GM23248 (cell line): ENCODE measurements at regions not wholly inside any gene's neighbourhood (a gene's known extent, or its start where the extent isn't known, plus 50 kb on each side); places are given as distances from the start of the nearest gene placed in this dataset.

ENCODE experiments used
- DNase-seq: peaks from one replicate; pipeline ENCODE4 v3.0.0-alpha.2; 2015
- H2AFZ ChIP-seq: fragments of 200-600 bp; sonication (generic); 2 replicates; pipeline ENCODE4 v1.6.1; 2016; ENCODE audit warnings: antibody characterized with exemption
- H3F3A ChIP-seq: fragments of 200-600 bp; sonication (generic); 2 replicates; pipeline ENCODE4 v1.6.1; 2016; ENCODE audit warnings: mild to moderate bottlenecking, antibody characterized with exemption, mixed run types; ENCODE audit not compliant: insufficient read depth
- H3K27ac ChIP-seq: fragments of 200-600 bp; sonication (generic); 2 replicates; pipeline ENCODE4 v1.5.1; 2016; ENCODE audit warnings: mild to moderate bottlenecking
- H3K27me3 ChIP-seq: fragments of 200-600 bp; sonication (generic); replicated peaks from 2 replicates; pipeline ENCODE4 v1.6.1; 2016; ENCODE audit warnings: mild to moderate bottlenecking; ENCODE audit not compliant: insufficient read depth
- H3K36me3 ChIP-seq: fragments of 200-600 bp; sonication (generic); 2 replicates; pipeline ENCODE4 v1.6.1; 2016; ENCODE audit warnings: low read depth, mild to moderate bottlenecking
- H3K4me1 ChIP-seq: fragments of 200-600 bp; sonication (generic); 2 replicates; pipeline ENCODE4 v1.6.1; 2016; ENCODE audit warnings: mild to moderate bottlenecking; ENCODE audit not compliant: insufficient read depth
- H3K4me2 ChIP-seq: fragments of 200-600 bp; sonication (generic); one replicate; pipeline ENCODE4 v1.6.1; 2016; ENCODE audit warnings: mild to moderate bottlenecking; ENCODE audit not compliant: unreplicated experiment
- H3K4me3 ChIP-seq: fragments of 200-600 bp; sonication (generic); 2 replicates; pipeline ENCODE4 v1.5.1; 2016; ENCODE audit warnings: mild to moderate bottlenecking
- H3K79me2 ChIP-seq: fragments of 200-600 bp; sonication (generic); 2 replicates; pipeline ENCODE4 v1.6.1; 2016; ENCODE audit warnings: mild to moderate bottlenecking; ENCODE audit not compliant: insufficient read depth
- H3K9ac ChIP-seq: fragments of 200-600 bp; sonication (generic); 2 replicates; pipeline ENCODE4 v1.6.1; 2016; ENCODE audit warnings: mild to moderate bottlenecking
- H3K9me2 ChIP-seq: fragments of 200-600 bp; sonication (generic); 2 replicates; pipeline ENCODE4 v1.6.1; 2016; ENCODE audit warnings: mixed run types, mild to moderate bottlenecking, moderate library complexity; ENCODE audit not compliant: insufficient read depth
- H3K9me3 ChIP-seq: fragments of 200-600 bp; sonication (generic); one replicate; pipeline ENCODE4 v1.6.1; 2017; ENCODE audit warnings: low read depth
- H4K20me1 ChIP-seq: fragments of 200-600 bp; sonication (generic); 2 replicates; pipeline ENCODE4 v1.6.0; 2016; ENCODE audit not compliant: insufficient read depth
- EZH2 ChIP-seq: fragments of 200-600 bp; sonication (generic); IDR thresholded peaks from 2 replicates; pipeline ENCODE4 v1.6.1; 2018; ENCODE audit warnings: antibody characterized with exemption, mild to moderate bottlenecking; ENCODE audit not compliant: insufficient read depth, poor library complexity, severe bottlenecking
- EZH2phosphoT487 ChIP-seq: fragments of 200-600 bp; sonication (generic); IDR thresholded peaks from 2 replicates; pipeline ENCODE4 v1.6.1; 2018; ENCODE audit warnings: antibody characterized with exemption, moderate library complexity, mild to moderate bottlenecking, low read depth; ENCODE audit not compliant: insufficient read depth
- WGBS, 2 experiments: methylation state at CpG; one replicate each; pipeline ENCODE4 v1.1.6; 2015 to 2017; ENCODE audit warnings: low lambda C conversion rate in 2 of 2, low coverage in 1 of 2; ENCODE audit errors: missing lambda C conversion rate in 2 of 2; 5-methylcytosine and 5-hydroxymethylcytosine counted together
- in situ Hi-C: fragments of 300-500 bp; cut with MboI; formaldehyde crosslinking; loops from 2 replicates; pipeline ENCODE4 v1.15.0; 2020

DNA sequence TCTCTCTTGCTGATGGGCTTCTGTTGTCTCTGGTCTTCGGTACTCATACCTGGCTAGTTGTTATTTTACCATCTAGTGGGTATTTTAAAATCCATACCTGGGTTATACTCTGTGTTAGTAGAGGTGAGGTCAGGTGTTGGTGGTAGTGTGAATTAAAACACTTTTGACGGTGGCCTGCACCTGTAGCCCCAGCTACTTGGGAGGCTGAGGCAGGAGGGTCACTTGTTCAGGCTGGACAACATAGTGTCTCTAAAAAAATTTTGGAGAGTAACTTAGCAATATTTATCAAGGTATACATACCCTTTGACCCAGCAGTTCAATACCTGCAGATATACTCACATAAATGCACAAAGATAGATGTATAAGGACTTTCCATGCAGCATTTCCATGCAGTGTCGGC lies 55.4 kb downstream of the GSX1 start:
- Histone ChIP-seq H3K79me2 (no peaks in the 10 kb centered on the region), H3K9me2 (no peaks in the 10 kb centered on the region), H3K27me3 (peaks cover 20% of the 10 kb centered on the region; the same call in 1 of the 2 replicates), H4K20me1 (no peaks in the 10 kb centered on the region), H3K36me3 (no peaks in the 10 kb centered on the region), H3K4me1 (no peaks in the 10 kb centered on the region), H3K27ac (no peak overlapping the region), H3K4me2 (no peak overlapping the region), H3K9ac (no peak overlapping the region), H3K4me3 (no peak overlapping the region), H3K9me3 (no peaks in the 10 kb centered on the region), H3F3A (no peaks in the 10 kb centered on the region), H2AFZ (no peak overlapping the region)
- TF ChIP-seq EZH2phosphoT487 (no peak), EZH2 (no peak)
- no peak for DNase-seq
- WGBS, 2 experiments, result 6 to 16% methylated on average over 3 of the region's 3 CpGs
- in situ Hi-C loops, result loop anchor here (25.0 kb wide), 1 partner anchor 885 kb away; no protein-coding TSS in a partner anchor

DNA sequence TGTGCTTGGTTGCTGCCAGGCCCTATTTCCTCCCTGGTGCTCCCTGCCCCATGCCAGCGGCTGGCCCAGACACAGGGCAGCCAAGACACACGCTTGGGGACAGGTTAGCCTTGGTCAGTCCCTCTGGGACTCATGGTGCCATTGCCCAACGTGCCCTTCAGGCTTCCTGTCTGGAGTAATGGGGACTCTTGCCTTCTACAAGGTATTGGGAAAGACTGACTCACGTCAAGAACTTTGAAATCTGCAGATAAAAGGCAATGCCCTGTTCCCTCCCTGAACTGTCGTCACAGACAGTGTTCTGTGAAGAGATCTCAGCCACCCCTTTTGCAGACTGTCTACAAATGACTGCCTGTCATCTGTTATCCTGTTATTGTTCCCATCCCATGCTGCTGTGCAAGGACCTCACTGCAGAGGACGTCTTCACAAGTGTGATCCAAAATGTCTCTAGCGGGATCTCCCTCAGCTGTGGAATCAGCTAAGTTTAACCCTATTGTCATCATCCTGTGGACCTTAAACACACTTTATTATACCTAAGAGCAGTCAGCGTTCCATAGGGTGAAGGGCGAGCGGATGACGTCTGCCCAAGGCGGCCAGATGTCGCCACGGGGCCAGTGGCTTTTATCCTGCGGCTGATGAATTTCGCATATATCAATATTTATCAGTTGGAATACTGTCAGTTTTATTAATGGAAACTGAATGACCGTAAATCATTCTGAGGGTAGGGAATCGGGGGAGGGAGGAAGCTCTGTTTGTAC lies 59.0 kb downstream of the GSX1 start:
- Histone ChIP-seq H3K4me1 (no peaks in the 10 kb centered on the region), H2AFZ (no peak overlapping the region), H3K4me3 (no peak overlapping the region)

DNA sequence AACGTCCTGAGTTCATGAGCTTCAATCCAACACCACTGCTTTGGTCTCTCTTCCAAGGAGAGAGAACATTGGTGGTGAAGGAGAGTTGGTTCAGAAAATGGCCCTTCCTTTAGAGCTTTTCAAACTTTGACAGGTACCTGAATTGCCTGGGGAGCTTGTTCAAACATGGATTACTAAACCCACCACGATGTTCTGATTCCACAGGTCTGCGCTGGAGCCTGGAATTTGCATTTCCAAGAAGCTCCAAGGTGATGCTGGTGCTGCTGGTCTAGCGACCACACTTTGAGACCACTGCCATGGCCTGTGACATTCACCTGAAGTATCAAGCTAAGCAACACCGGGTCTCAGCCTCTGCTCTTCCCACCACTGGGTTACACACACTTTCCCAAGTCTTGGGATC lies 60.2 kb downstream of the GSX1 start:
- H3K79me2 ChIP-seq, result no peaks in the 10 kb centered on the region
- WGBS, 2 experiments, result 34 to 39% methylated on average over 4 to 5 of the region's 5 CpGs
- in situ Hi-C loops, result no loop called here
- no peaks in the 10 kb centered on the region for H4K20me1 ChIP-seq
- H3K4me2 ChIP-seq, result no peak overlapping the region
- H3K9ac ChIP-seq, result no peak overlapping the region
- H3K4me3 ChIP-seq, result no peak overlapping the region
- peaks cover 10% of the 10 kb centered on the region; the same call in 1 of the 2 replicates for H3K27me3 ChIP-seq
- no peak for DNase-seq
- no peaks in the 10 kb centered on the region for H3K9me3 ChIP-seq
- H3K9me2 ChIP-seq, result no peaks in the 10 kb centered on the region
- H3K27ac ChIP-seq, result no peak overlapping the region
- no peak overlapping the region for H2AFZ ChIP-seq
- no peaks in the 10 kb centered on the region for H3K4me1 ChIP-seq
- no peaks in the 10 kb centered on the region for H3F3A ChIP-seq
- no peak for TF ChIP-seq EZH2phosphoT487
- TF ChIP-seq EZH2, result no peak
- no peaks in the 10 kb centered on the region for H3K36me3 ChIP-seq

More for the DNA sequence above, 59.0 kb downstream of the GSX1 start:
- H3K36me3 ChIP-seq, result no peaks in the 10 kb centered on the region
- H3K9me2 ChIP-seq, result no peaks in the 10 kb centered on the region
- H3K9ac ChIP-seq, result no peak overlapping the region
- peaks cover 22% of the 10 kb centered on the region; the same call in 1 of the 2 replicates for H3K27me3 ChIP-seq
- no peak overlapping the region for H3K4me2 ChIP-seq
- WGBS, 2 experiments, result 44 to 46% methylated on average over 18 of the region's 18 CpGs
- H3F3A ChIP-seq, result no peaks in the 10 kb centered on the region
- no peaks in the 10 kb centered on the region for H4K20me1 ChIP-seq
- no peak for DNase-seq
- in situ Hi-C loops, result no loop called here
- H3K9me3 ChIP-seq, result no peaks in the 10 kb centered on the region
- TF ChIP-seq EZH2phosphoT487, result no peak
- no peak for TF ChIP-seq EZH2
- H3K79me2 ChIP-seq, result no peaks in the 10 kb centered on the region
- H3K27ac ChIP-seq, result no peak overlapping the region

DNA sequence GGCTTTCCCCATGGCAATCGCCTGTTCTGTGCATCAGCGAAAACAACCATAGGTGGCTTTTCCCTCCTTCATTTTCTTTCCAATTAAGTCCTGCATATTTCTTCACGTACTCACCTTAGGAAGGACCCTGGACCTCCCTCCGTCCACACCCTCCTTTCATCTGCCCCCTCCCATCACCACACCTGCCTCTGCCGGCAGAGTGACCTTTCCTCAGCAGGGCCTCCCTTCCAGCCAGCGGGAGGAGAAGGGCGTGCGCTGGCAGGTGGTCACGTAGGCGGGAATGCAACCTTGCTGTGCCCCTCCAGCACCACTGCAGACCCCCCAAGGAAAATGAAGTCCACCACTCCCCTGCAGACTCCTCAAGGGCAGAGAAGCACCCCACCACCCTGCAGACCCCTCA lies 61.1 kb downstream of the GSX1 start:
- Histone ChIP-seq H3K79me2 (no peaks in the 10 kb centered on the region), H3K4me3 (no peak overlapping the region), H4K20me1 (no peaks in the 10 kb centered on the region), H2AFZ (no peak overlapping the region), H3K4me2 (no peak overlapping the region), H3K4me1 (no peaks in the 10 kb centered on the region), H3K36me3 (no peaks in the 10 kb centered on the region), H3K27me3 (peaks cover 10% of the 10 kb centered on the region; the same call in 1 of the 2 replicates), H3F3A (no peaks in the 10 kb centered on the region), H3K9me2 (no peaks in the 10 kb centered on the region), H3K9ac (no peak overlapping the region), H3K27ac (no peak overlapping the region), H3K9me3 (no peaks in the 10 kb centered on the region)
- 34 to 36% methylated on average over 10 of the region's 10 CpGs for WGBS, 2 experiments
- no peak for DNase-seq
- in situ Hi-C loops, result no loop called here
- TF ChIP-seq EZH2phosphoT487 (no peak), EZH2 (no peak)
